Naive thymus-derived CD4-positive, alpha-beta T cell (primary cell): ENCODE measurements at regions not wholly inside any gene's neighbourhood (a gene's known extent, or its start where the extent isn't known, plus 50 kb on each side); places are given as distances from the start of the nearest gene placed in this dataset.

Experiments used
- ATAC-seq: fragments of 150-1000 bp; cut with Tn5 transposase; 2 replicates; pipeline ENCODE4 v1.10.0; 2021; ENCODE audit warnings: mild to moderate bottlenecking, moderate library complexity
- CTCF ChIA-PET: fragments of 350-600 bp; sonication (Branson Sonifier 250); formaldehyde crosslinking; loops from one replicate; lab custom pipeline; 2021; ENCODE audit warnings: antibody characterized with exemption; lab: Charles Lee
- POLR2A ChIA-PET: fragments of 350-600 bp; sonication (Branson Sonifier 250); formaldehyde crosslinking; loops from one replicate; lab custom pipeline; 2021; ENCODE audit warnings: antibody characterized with exemption, inconsistent platforms; lab: Charles Lee
- DNase-seq, 9 donors: peaks; one replicate each; pipeline versions ENCODE4 v3.0.0 to v3.0.0-alpha.2; 2020 to 2022; ENCODE audit warnings: mixed read lengths in 1 of 9
- H3K27ac ChIP-seq: one replicate; pipeline ENCODE4 v1.7.0; 2013; ENCODE audit warnings: mild to moderate bottlenecking, low read depth, low read length, moderate library complexity
- H3K27me3 ChIP-seq, 2 donors: one replicate each; pipeline ENCODE4 v1.7.0; 2013; ENCODE audit warnings: low read length in 2 of 2, mild to moderate bottlenecking in 2 of 2, moderate library complexity in 2 of 2; ENCODE audit not compliant: control insufficient read depth in 2 of 2, insufficient read depth in 2 of 2
- H3K36me3 ChIP-seq, 3 experiments: 1 replicate in 2 of 3; 2 replicates in 1 of 3; pipeline ENCODE4 v1.7.0; 2013; ENCODE audit warnings: low read length in 3 of 3, mild to moderate bottlenecking in 3 of 3, moderate library complexity in 1 of 3; ENCODE audit not compliant: insufficient read depth in 3 of 3, control insufficient read depth in 2 of 3
- H3K4me1 ChIP-seq, 2 donors: one replicate each; pipeline ENCODE4 v1.7.0; 2013; ENCODE audit warnings: low read length in 2 of 2, mild to moderate bottlenecking in 2 of 2, moderate library complexity in 1 of 2; ENCODE audit not compliant: control insufficient read depth in 2 of 2, insufficient read depth in 2 of 2
- H3K4me3 ChIP-seq: 2 replicates; pipeline ENCODE4 v1.7.0; 2013; ENCODE audit warnings: mild to moderate bottlenecking, low read length
- H3K9me3 ChIP-seq, 3 experiments: 1 replicate in 2 of 3; 2 replicates in 1 of 3; pipeline ENCODE4 v1.7.0; 2013; ENCODE audit warnings: low read length in 3 of 3; ENCODE audit not compliant: control insufficient read depth in 2 of 3
- H3K27ac Mint-ChIP-seq, 9 donors: one replicate each; pipeline ENCODE4 v1.8.0; 2020 to 2022; ENCODE audit warnings: mixed read lengths in 9 of 9, mild to moderate bottlenecking in 8 of 9, moderate library complexity in 5 of 9, inconsistent platforms in 2 of 9
- H3K27me3 Mint-ChIP-seq, 5 donors: one replicate each; pipeline ENCODE4 v1.8.0; 2021 to 2022; ENCODE audit warnings: mixed read lengths in 5 of 5, mild to moderate bottlenecking in 1 of 5
- H3K36me3 Mint-ChIP-seq, 5 donors: one replicate each; pipeline ENCODE4 v1.8.0; 2020 to 2022; ENCODE audit warnings: mixed read lengths in 5 of 5, mild to moderate bottlenecking in 3 of 5, inconsistent platforms in 1 of 5
- H3K4me1 Mint-ChIP-seq, 7 donors: one replicate each; pipeline ENCODE4 v1.8.0; 2020 to 2022; ENCODE audit warnings: mixed read lengths in 7 of 7, mild to moderate bottlenecking in 3 of 7, inconsistent platforms in 1 of 7
- H3K4me3 Mint-ChIP-seq, 10 donors: one replicate each; pipeline ENCODE4 v1.8.0; 2020 to 2022; ENCODE audit warnings: mild to moderate bottlenecking in 10 of 10, mixed read lengths in 10 of 10, moderate library complexity in 6 of 10, inconsistent platforms in 2 of 10
- H3K9me3 Mint-ChIP-seq, 11 donors: one replicate each; pipeline ENCODE4 v1.8.0; 2020 to 2022; ENCODE audit warnings: mixed read lengths in 11 of 11, mild to moderate bottlenecking in 4 of 11, inconsistent platforms in 1 of 11, moderate library complexity in 1 of 11
- intact Hi-C, 2 donors: fragments of 100-400 bp; cut with micrococcal nuclease; formaldehyde crosslinking; loops; one replicate each; pipeline ENCODE4 v1.15.1; 2023

- POLR2A ChIA-PET, result no interaction called here
- Histone ChIP-seq H3K27ac (no peak overlapping the region), H3K4me1 (no peaks in the 10 kb centered on the region), H3K9me3 (no peaks in the 10 kb centered on the region), H3K4me3 (no peak overlapping the region), H3K27me3 (no peaks in the 10 kb centered on the region), H3K36me3 (no peaks in the 10 kb centered on the region)
- ATAC-seq, result no peak
- no peak overlapping the region for H3K27ac Mint-ChIP-seq
- no peak for DNase-seq
- CTCF ChIA-PET, result no interaction called here
- H3K4me3 Mint-ChIP-seq, result no peak overlapping the region
- H3K27me3 Mint-ChIP-seq, result no peaks in the 10 kb centered on the region
- H3K4me1 Mint-ChIP-seq, result no peaks in the 10 kb centered on the region
- peaks cover 0 to 8% (median 1%) of the 10 kb centered on the region in 11 donors for H3K9me3 Mint-ChIP-seq
- H3K36me3 Mint-ChIP-seq, result no peaks in the 10 kb centered on the region
- intact Hi-C loops, result no loop called here
Measured at GRCh38 chr11:26019386-26019785, 312.5 kb upstream of the ANO3 start.

DNA sequence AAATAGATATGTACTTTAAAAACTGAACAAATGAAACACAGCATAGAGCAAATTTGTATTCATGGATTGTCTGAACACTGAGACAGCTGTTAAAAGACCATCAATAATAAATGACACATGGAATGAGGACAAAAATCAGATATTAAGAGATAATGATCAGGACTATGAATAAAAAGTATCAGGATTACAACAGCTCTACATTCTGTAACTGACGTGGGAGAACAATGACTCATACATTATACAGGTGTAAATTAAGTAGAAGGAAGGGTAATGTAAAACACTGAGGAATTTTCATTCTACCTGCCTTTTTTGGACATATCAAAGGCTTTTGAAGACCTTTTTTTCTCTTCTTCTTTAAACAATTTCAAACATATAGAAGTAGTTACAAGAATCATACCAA lies 310.9 kb upstream of the ANO3 start:
- ChIA-PET POLR2A (no interaction called here), CTCF (interaction anchor here (0.7 kb wide), 1 partner anchor 48 kb away, joined by 3 read pairs; no protein-coding TSS in a partner anchor)
- ATAC-seq (no peak), DNase-seq (no peak)
- Mint-ChIP-seq H3K36me3 (no peaks in the 10 kb centered on the region), H3K27ac (no peak overlapping the region), H3K4me1 (no peaks in the 10 kb centered on the region), H3K9me3 (peaks cover 0 to 6% (median 0%) of the 10 kb centered on the region in 11 donors), H3K27me3 (no peaks in the 10 kb centered on the region), H3K4me3 (no peak overlapping the region)
- Histone ChIP-seq H3K27ac (no peak overlapping the region), H3K9me3 (no peaks in the 10 kb centered on the region), H3K27me3 (no peaks in the 10 kb centered on the region), H3K4me3 (no peak overlapping the region), H3K36me3 (no peaks in the 10 kb centered on the region), H3K4me1 (no peaks in the 10 kb centered on the region)
- intact Hi-C loops, result no loop called here

DNA sequence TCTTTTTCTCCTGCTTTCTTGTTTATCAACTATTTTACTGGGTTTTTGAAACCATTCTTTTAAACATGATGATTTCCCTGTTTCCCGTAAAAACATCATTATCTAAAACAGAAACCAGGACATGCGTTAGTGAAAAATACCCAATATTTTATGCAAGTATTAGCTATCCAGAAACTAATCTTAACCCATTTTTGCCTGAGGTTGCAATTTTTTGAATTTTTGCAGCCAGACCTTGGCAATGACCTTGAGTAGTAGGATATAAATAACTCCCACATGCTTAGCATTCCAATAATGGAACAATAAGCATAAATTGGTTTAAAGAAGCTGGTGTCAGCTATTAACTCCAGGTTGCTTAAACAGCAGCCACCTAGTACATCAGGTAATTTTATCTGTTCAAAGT lies 308.9 kb upstream of the ANO3 start:
- Mint-ChIP-seq H3K27ac (no peak overlapping the region), H3K4me1 (no peaks in the 10 kb centered on the region), H3K9me3 (peaks cover 0 to 10% (median 1%) of the 10 kb centered on the region in 11 donors), H3K27me3 (no peaks in the 10 kb centered on the region), H3K4me3 (no peak overlapping the region), H3K36me3 (no peaks in the 10 kb centered on the region)
- Histone ChIP-seq H3K27me3 (no peaks in the 10 kb centered on the region), H3K9me3 (no peaks in the 10 kb centered on the region), H3K4me3 (no peak overlapping the region), H3K4me1 (no peaks in the 10 kb centered on the region), H3K27ac (no peak overlapping the region), H3K36me3 (no peaks in the 10 kb centered on the region)
- POLR2A ChIA-PET, result no interaction called here
- DNase-seq (no peak), ATAC-seq (no peak)
- CTCF ChIA-PET, result no interaction called here
- intact Hi-C loops, result no loop called here

DNA sequence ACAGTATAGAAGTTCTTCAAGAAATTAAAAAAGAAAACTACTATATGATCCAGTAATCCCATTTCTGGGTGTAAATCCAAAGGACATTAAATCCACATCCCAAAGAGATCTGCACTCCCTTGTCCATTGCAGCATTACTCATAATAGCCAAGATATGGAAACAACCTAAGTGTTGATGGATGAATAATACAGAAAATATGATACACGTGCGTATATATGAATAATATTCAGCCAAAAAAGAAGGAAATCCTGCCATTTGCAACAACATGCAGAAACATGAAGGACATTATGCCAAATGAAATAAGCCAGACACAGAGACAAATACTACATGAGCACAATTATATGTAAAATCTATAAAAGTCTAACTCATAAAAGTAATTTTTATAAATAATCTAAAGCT lies 306.3 kb upstream of the ANO3 start:
- Histone ChIP-seq H3K4me1 (no peaks in the 10 kb centered on the region), H3K36me3 (no peaks in the 10 kb centered on the region), H3K27me3 (no peaks in the 10 kb centered on the region), H3K27ac (no peak overlapping the region), H3K9me3 (no peaks in the 10 kb centered on the region), H3K4me3 (no peak overlapping the region)
- H3K4me3 Mint-ChIP-seq, result no peak overlapping the region
- ATAC-seq (no peak), DNase-seq (no peak)
- peaks cover 0 to 17% (median 5%) of the 10 kb centered on the region in 11 donors for H3K9me3 Mint-ChIP-seq
- intact Hi-C loops, result no loop called here
- no peaks in the 10 kb centered on the region for H3K27me3 Mint-ChIP-seq
- POLR2A ChIA-PET, result no interaction called here
- no peaks in the 10 kb centered on the region for H3K36me3 Mint-ChIP-seq
- CTCF ChIA-PET, result no interaction called here
- no peaks in the 10 kb centered on the region for H3K4me1 Mint-ChIP-seq
- H3K27ac Mint-ChIP-seq, result no peak overlapping the region

DNA sequence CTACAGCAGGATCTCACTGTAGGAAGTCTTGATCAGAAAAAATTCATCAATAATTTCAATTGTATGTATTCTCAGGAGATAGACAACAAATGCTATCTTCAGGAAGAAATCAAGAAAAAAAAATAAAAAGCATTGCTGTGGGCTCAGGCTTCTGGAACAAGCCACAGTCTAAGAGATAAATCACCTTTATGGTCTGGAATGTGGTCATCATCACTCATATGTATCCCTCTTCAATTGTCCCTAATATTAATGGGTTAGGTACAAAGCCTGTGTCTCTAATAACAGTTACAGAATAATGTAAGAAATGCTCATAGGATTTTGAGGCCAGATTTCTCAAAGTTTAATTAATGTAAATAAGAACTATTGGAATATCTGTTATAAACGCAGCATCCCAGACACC lies 305.9 kb upstream of the ANO3 start:
- Histone ChIP-seq H3K4me3 (no peak overlapping the region), H3K9me3 (no peaks in the 10 kb centered on the region), H3K36me3 (no peaks in the 10 kb centered on the region), H3K4me1 (no peaks in the 10 kb centered on the region), H3K27me3 (no peaks in the 10 kb centered on the region), H3K27ac (no peak overlapping the region)
- ChIA-PET CTCF (no interaction called here), POLR2A (no interaction called here)
- ATAC-seq (no peak), DNase-seq (no peak)
- Mint-ChIP-seq H3K4me3 (no peak overlapping the region), H3K36me3 (no peaks in the 10 kb centered on the region), H3K9me3 (peaks cover 0 to 17% (median 5%) of the 10 kb centered on the region in 11 donors), H3K4me1 (no peaks in the 10 kb centered on the region), H3K27me3 (no peaks in the 10 kb centered on the region), H3K27ac (no peak overlapping the region)
- intact Hi-C loops, result no loop called here

- intact Hi-C loops, result no loop called here
- Mint-ChIP-seq H3K27ac (no peak overlapping the region), H3K36me3 (no peaks in the 10 kb centered on the region), H3K27me3 (no peaks in the 10 kb centered on the region), H3K9me3 (peaks cover 0 to 17% (median 5%) of the 10 kb centered on the region in 11 donors), H3K4me3 (no peak overlapping the region), H3K4me1 (no peaks in the 10 kb centered on the region)
- Histone ChIP-seq H3K27ac (no peak overlapping the region), H3K27me3 (no peaks in the 10 kb centered on the region), H3K4me1 (no peaks in the 10 kb centered on the region), H3K36me3 (no peaks in the 10 kb centered on the region), H3K4me3 (no peak overlapping the region), H3K9me3 (no peaks in the 10 kb centered on the region)
- CTCF ChIA-PET, result no interaction called here
- POLR2A ChIA-PET, result no interaction called here
- no peak for ATAC-seq
- DNase-seq, result no peak
Measured at GRCh38 chr11:26027887-26028286, 304.0 kb upstream of the ANO3 start.

- Mint-ChIP-seq H3K36me3 (no peaks in the 10 kb centered on the region), H3K4me1 (no peaks in the 10 kb centered on the region), H3K27ac (no peak overlapping the region), H3K9me3 (peaks cover 0 to 17% (median 5%) of the 10 kb centered on the region in 11 donors), H3K27me3 (no peaks in the 10 kb centered on the region), H3K4me3 (no peak overlapping the region)
- ATAC-seq (no peak), DNase-seq (no peak)
- ChIA-PET POLR2A (no interaction called here), CTCF (no interaction called here)
- no peaks in the 10 kb centered on the region for H3K36me3 ChIP-seq
- H3K27me3 ChIP-seq, result no peaks in the 10 kb centered on the region
- H3K9me3 ChIP-seq, result no peaks in the 10 kb centered on the region
- H3K27ac ChIP-seq, result no peak overlapping the region
- H3K4me3 ChIP-seq, result no peak overlapping the region
- intact Hi-C loops, result no loop called here
- no peaks in the 10 kb centered on the region for H3K4me1 ChIP-seq
Measured at GRCh38 chr11:26028393-26028911, 303.5 kb upstream of the ANO3 start.
